ENCODE measurements at regions not wholly inside any gene's neighbourhood (a gene's known extent, or its start where the extent isn't known, plus 50 kb on each side); places are given as distances from the start of the nearest gene placed in this dataset.

GRCh38 chr5:3303777-3304176 lies 291.9 kb upstream of the IRX1 start:
- H3K36me3 ChIP-seq (ENCODE audit: control insufficient read depth, insufficient read depth, low read length) = no peaks in the 10 kb centered on the region
- DNase-seq (ENCODE audit: low read depth) (no peak), FAIRE-seq (no peak)
- H3K27me3 ChIP-seq (ENCODE audit: control insufficient read depth, insufficient read depth, low read length) = no peaks in the 10 kb centered on the region
- no peak overlapping the region for H3K4me3 ChIP-seq (ENCODE audit: low read depth, low read length)
- TF ChIP-seq CTCF (IDR thresholded peaks at IDR 0.05; ENCODE audit: insufficient read depth, low read length, severe bottlenecking) = no peak

- Histone ChIP-seq H3K36me3 (ENCODE audit: control insufficient read depth, insufficient read depth, low read length) (no peaks in the 10 kb centered on the region), H3K4me3 (ENCODE audit: low read depth, low read length) (no peak overlapping the region), H3K27me3 (ENCODE audit: control insufficient read depth, insufficient read depth, low read length) (no peaks in the 10 kb centered on the region)
- TF ChIP-seq CTCF (IDR thresholded peaks at IDR 0.05; ENCODE audit: insufficient read depth, low read length, severe bottlenecking) = no peak
- DNase-seq (ENCODE audit: low read depth) = peak; percentile 45
- no peak for FAIRE-seq
Measured at GRCh38 chr5:3302228-3302627, 293.4 kb upstream of the IRX1 start.

GRCh38 chr5:3301306-3301705 lies 294.3 kb upstream of the IRX1 start:
- Histone ChIP-seq H3K36me3 (ENCODE audit: control insufficient read depth, insufficient read depth, low read length) (no peaks in the 10 kb centered on the region), H3K4me3 (ENCODE audit: low read depth, low read length) (no peak overlapping the region), H3K27me3 (ENCODE audit: control insufficient read depth, insufficient read depth, low read length) (no peaks in the 10 kb centered on the region)
- FAIRE-seq (no peak), DNase-seq (ENCODE audit: low read depth) (no peak)
- TF ChIP-seq CTCF (IDR thresholded peaks at IDR 0.05; ENCODE audit: insufficient read depth, low read length, severe bottlenecking) = no peak

GRCh38 chr5:3300726-3301125 lies 294.9 kb upstream of the IRX1 start:
- no peak for TF ChIP-seq CTCF (IDR thresholded peaks at IDR 0.05; ENCODE audit: insufficient read depth, low read length, severe bottlenecking)
- Histone ChIP-seq H3K27me3 (ENCODE audit: control insufficient read depth, insufficient read depth, low read length) (no peaks in the 10 kb centered on the region), H3K4me3 (ENCODE audit: low read depth, low read length) (no peak overlapping the region), H3K36me3 (ENCODE audit: control insufficient read depth, insufficient read depth, low read length) (no peaks in the 10 kb centered on the region)
- DNase-seq (ENCODE audit: low read depth) (no peak), FAIRE-seq (no peak)

GRCh38 chr5:3299441-3299840 lies 296.2 kb upstream of the IRX1 start:
- FAIRE-seq (no peak), DNase-seq (ENCODE audit: low read depth) (no peak)
- Histone ChIP-seq H3K36me3 (ENCODE audit: control insufficient read depth, insufficient read depth, low read length) (no peaks in the 10 kb centered on the region), H3K4me3 (ENCODE audit: low read depth, low read length) (no peak overlapping the region), H3K27me3 (ENCODE audit: control insufficient read depth, insufficient read depth, low read length) (no peaks in the 10 kb centered on the region)
- TF ChIP-seq CTCF (IDR thresholded peaks at IDR 0.05; ENCODE audit: insufficient read depth, low read length, severe bottlenecking) = no peak

GRCh38 chr5:3297853-3298252 lies 297.8 kb upstream of the IRX1 start:
- no peak for TF ChIP-seq CTCF (IDR thresholded peaks at IDR 0.05; ENCODE audit: insufficient read depth, low read length, severe bottlenecking)
- FAIRE-seq (no peak), DNase-seq (ENCODE audit: low read depth) (no peak)
- H3K27me3 ChIP-seq (ENCODE audit: control insufficient read depth, insufficient read depth, low read length) = no peaks in the 10 kb centered on the region
- no peaks in the 10 kb centered on the region for H3K36me3 ChIP-seq (ENCODE audit: control insufficient read depth, insufficient read depth, low read length)
- H3K4me3 ChIP-seq (ENCODE audit: low read depth, low read length) = no peak overlapping the region
